NCI-H69 (cell line): ENCODE measurements at regions not wholly inside any gene's neighbourhood (a gene's known extent, or its start where the extent isn't known, plus 50 kb on each side); places are given as distances from the start of the nearest gene placed in this dataset.
"Not testable (repeated sequence)": the region's sequence is repeated elsewhere in the genome, so short reads cannot be mapped to it uniquely, and the experiment has no call there.

Experiments
- DNase-seq: peaks from one replicate; lab custom pipeline; 2025; lab: John Stamatoyannopoulos, UW

GRCh38 chr5:28404363-28405071 is 1366.1 kb upstream of the CDH9 start:
- DNase-seq = no peak

DNA sequence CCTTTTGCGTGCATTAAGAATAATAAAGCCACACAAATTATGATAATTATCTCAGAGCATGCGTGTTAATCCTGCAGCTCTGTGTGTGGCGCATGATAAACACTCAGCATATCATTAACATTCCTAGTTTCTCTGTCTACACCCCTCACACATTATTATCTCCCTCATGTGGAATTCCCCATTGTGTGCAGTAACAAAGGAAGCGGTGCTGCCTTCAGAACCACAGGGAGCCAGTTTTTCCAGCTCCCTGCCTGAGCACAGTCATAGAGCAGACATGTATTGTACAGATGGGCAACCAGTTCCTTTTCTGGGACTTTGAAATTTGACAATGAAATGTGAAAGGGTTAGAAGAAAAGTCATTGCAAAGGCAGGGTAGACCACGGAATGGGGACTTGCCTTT is 1365.5 kb upstream of the CDH9 start:
- DNase-seq = peak; percentile 69

GRCh38 chr5:28402590-28403301 is 1364.4 kb upstream of the CDH9 start:
- no peak for DNase-seq

DNA sequence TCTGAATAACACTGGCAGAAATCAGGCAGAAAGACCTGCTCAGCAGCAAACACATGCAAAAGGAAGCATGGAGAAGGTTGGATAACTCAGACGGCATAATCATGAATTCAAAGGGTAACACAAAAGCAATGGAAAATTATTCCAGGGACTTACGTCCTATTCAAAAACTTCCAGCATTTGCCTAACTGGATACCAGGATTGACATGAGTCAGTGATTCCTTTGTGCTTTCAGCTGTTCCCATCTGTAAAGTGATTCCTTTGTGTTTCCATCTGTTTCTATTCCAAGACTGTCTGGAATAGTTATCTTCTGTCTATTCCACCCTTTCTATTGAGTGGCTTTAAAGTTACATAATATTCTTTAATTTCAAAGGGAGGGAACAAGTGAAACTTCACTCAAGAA is 1361.7 kb upstream of the CDH9 start:
- no peak for DNase-seq

- no peak for DNase-seq
Observed at GRCh38 chr5:28399211-28399610, 1360.8 kb upstream of the CDH9 start.

GRCh38 chr5:28398185-28398584 is 1359.8 kb upstream of the CDH9 start:
- no peak for DNase-seq

GRCh38 chr5:28397502-28397941 is 1359.1 kb upstream of the CDH9 start:
- peak; percentile 42 for DNase-seq

DNA sequence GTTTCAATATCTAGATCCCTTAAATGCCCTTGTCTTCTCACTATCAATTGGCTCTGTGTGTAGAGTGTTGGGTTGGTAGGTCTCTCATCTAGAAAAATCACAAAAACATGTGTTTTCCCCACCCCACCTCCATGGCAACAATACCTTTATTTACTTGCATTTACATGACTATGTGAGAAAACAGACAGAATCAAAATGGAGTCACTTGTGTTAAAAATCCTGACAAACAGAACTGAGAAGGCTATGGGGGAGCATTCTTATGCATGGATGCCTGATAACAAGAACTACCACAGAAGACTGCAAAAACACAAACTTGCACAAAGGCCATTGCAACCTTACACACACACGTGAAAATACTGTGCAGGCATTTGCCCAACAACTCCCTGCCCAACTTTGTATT is 1352.9 kb upstream of the CDH9 start:
- no peak for DNase-seq

DNA sequence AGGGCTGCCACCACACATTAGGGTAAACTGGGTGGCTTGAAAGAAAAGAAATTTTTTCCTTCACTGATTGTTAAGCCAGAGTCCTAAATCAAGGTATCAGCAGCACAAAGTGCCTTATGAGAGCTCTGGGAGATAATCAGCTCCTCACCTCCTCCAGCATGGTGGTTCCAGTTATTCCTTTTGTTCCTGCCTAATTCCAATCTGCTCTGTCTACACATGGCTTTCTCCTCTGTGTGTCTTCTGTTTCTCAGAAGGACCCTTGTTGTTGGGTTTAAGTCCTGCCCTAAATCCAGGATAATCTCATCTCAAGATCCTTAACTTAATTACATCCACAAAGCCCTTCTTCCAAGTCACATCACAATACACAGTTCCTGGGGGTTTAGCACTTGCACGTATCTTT is 1352.0 kb upstream of the CDH9 start:
- DNase-seq = no peak

- not testable (repeated sequence) for DNase-seq
Observed at GRCh38 chr5:28389727-28390126, 1351.3 kb upstream of the CDH9 start.

GRCh38 chr5:28388428-28388827 is 1350.0 kb upstream of the CDH9 start:
- DNase-seq = no peak

- DNase-seq = no peak
Observed at GRCh38 chr5:28386712-28387111, 1348.3 kb upstream of the CDH9 start.

DNA sequence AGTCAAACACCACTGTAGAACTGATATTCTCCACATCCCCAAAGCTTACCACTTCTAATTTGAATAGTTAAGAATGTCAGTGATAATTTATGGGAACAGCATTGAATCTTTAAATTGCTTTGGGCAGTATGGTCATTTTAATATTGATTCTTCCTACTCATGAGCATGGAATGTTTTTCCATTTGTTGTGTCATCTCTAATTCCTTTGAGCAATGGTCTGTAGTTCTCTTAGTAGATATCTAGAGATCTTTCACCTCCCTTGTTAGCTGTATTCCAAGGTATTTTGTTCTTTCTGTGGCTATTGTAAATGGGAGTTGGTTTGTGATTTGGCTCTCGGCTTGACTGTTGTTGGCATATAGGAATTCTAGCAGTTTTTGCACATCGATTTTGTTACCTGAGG is 1341.8 kb upstream of the CDH9 start:
- DNase-seq = no peak

DNA sequence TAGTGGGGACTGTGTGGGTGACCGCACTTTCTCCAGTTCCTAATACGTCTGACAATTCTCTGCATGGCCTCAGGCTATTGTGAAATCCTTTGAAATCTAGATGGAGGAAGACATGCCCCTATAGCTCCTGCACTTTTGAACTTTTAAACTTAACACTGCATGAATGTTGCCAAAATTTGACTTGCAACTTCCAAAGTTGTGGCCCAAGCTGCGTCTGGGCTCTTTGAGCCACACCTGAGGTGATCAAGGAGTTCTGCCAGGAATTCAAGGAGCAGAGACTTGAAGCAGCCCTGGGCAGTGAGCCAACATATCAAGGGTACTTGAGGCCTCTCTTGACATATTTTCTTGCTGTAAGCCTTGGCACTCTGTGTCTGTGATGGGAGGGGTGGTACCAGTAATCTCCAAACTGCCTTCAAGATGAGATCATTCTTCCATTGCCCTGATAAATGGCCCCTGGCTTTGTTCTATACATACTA is 1336.1 kb upstream of the CDH9 start:
- no peak for DNase-seq

- DNase-seq = no peak
Observed at GRCh38 chr5:28370896-28371295, 1332.5 kb upstream of the CDH9 start.

DNA sequence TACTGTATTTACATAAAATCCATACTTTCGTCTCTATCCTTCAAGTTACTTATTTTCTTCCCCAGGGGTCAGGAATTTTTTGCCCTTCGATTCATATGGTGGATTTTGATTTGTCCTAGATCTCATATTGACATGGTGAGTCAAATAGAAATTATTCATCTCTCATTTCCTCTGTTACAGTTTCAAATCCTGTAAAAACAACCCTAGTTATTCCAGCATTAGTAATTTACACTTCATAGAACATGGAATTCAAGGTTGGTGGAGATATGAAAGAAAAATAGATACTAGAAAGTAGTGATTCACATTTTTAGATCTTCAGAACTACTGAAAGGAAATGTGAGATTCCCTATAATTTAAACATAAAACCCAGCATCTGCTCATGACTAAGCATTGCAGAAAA is 1331.0 kb upstream of the CDH9 start:
- DNase-seq = no peak

GRCh38 chr5:28355831-28356230 is 1317.4 kb upstream of the CDH9 start:
- no peak for DNase-seq

- DNase-seq = no peak
Observed at GRCh38 chr5:28346696-28347095, 1308.3 kb upstream of the CDH9 start.

GRCh38 chr5:28344836-28345433 is 1306.5 kb upstream of the CDH9 start:
- DNase-seq = peak; percentile 63

DNA sequence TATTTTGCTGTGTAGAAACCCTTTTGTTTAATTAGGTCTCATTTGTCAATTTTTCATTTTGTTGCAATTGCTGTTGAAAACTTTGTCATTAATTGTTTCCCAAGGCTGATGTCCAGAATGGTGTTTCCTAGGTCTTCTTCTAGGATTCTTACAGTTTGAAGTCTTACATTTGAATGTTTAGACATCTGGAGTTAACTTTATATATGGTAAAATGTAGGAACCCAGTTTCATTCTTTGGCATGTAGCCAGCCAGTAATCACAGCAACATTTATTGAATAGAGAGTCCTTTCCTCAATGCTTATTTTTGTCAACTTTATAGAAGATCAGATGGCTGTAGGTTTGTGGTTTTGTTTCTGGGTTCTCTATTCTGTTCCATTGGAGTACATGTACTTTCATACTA is 1290.8 kb upstream of the CDH9 start:
- DNase-seq = no peak

- no peak for DNase-seq
Observed at GRCh38 chr5:28328681-28329080, 1290.3 kb upstream of the CDH9 start.

- no peak for DNase-seq
Observed at GRCh38 chr5:28324174-28324573, 1285.8 kb upstream of the CDH9 start.

DNA sequence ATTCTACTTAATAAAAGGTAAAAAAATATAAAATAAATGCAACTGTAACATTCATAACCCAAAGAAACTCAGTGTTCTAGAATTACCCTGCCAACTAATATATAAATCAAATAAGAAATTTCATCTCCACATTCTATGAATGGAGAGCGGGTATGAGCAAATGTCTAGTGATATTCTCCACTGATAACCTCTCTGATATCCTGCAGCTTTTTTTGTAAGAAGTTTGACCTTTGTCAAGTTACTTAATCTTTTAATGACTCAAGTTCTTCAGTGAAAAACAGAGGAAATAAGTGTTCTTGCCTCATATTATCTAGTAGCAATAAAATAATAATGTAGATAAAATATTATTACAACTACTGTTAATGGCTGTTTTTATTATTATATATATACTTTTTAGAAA is 1275.6 kb upstream of the CDH9 start:
- no peak for DNase-seq
